Naive thymus-derived CD4-positive, alpha-beta T cell (primary cell): ENCODE measurements at regions not wholly inside any gene's neighbourhood (a gene's known extent, or its start where the extent isn't known, plus 50 kb on each side); places are given as distances from the start of the nearest gene placed in this dataset.
A peak's percentile ranks its signal among the peaks of the same experiment; 100 is the strongest.

Source experiments
- ATAC-seq: fragments of 150-1000 bp; cut with Tn5 transposase; 2 replicates; pipeline ENCODE4 v1.10.0; 2021; ENCODE audit warnings: mild to moderate bottlenecking, moderate library complexity
- CTCF ChIA-PET: fragments of 350-600 bp; sonication (Branson Sonifier 250); formaldehyde crosslinking; loops from one replicate; lab custom pipeline; 2021; ENCODE audit warnings: antibody characterized with exemption; lab: Charles Lee
- POLR2A ChIA-PET: fragments of 350-600 bp; sonication (Branson Sonifier 250); formaldehyde crosslinking; loops from one replicate; lab custom pipeline; 2021; ENCODE audit warnings: antibody characterized with exemption, inconsistent platforms; lab: Charles Lee
- DNase-seq, 9 donors: peaks; one replicate each; pipeline versions ENCODE4 v3.0.0 to v3.0.0-alpha.2; 2020 to 2022; ENCODE audit warnings: mixed read lengths in 1 of 9
- H3K27ac ChIP-seq: one replicate; pipeline ENCODE4 v1.7.0; 2013; ENCODE audit warnings: mild to moderate bottlenecking, low read depth, low read length, moderate library complexity
- H3K27me3 ChIP-seq, 2 donors: one replicate each; pipeline ENCODE4 v1.7.0; 2013; ENCODE audit warnings: low read length in 2 of 2, mild to moderate bottlenecking in 2 of 2, moderate library complexity in 2 of 2; ENCODE audit not compliant: control insufficient read depth in 2 of 2, insufficient read depth in 2 of 2
- H3K36me3 ChIP-seq, 3 experiments: 1 replicate in 2 of 3; 2 replicates in 1 of 3; pipeline ENCODE4 v1.7.0; 2013; ENCODE audit warnings: low read length in 3 of 3, mild to moderate bottlenecking in 3 of 3, moderate library complexity in 1 of 3; ENCODE audit not compliant: insufficient read depth in 3 of 3, control insufficient read depth in 2 of 3
- H3K4me1 ChIP-seq, 2 donors: one replicate each; pipeline ENCODE4 v1.7.0; 2013; ENCODE audit warnings: low read length in 2 of 2, mild to moderate bottlenecking in 2 of 2, moderate library complexity in 1 of 2; ENCODE audit not compliant: control insufficient read depth in 2 of 2, insufficient read depth in 2 of 2
- H3K4me3 ChIP-seq: 2 replicates; pipeline ENCODE4 v1.7.0; 2013; ENCODE audit warnings: mild to moderate bottlenecking, low read length
- H3K9me3 ChIP-seq, 3 experiments: 1 replicate in 2 of 3; 2 replicates in 1 of 3; pipeline ENCODE4 v1.7.0; 2013; ENCODE audit warnings: low read length in 3 of 3; ENCODE audit not compliant: control insufficient read depth in 2 of 3
- H3K27ac Mint-ChIP-seq, 9 donors: one replicate each; pipeline ENCODE4 v1.8.0; 2020 to 2022; ENCODE audit warnings: mixed read lengths in 9 of 9, mild to moderate bottlenecking in 8 of 9, moderate library complexity in 5 of 9, inconsistent platforms in 2 of 9
- H3K27me3 Mint-ChIP-seq, 5 donors: one replicate each; pipeline ENCODE4 v1.8.0; 2021 to 2022; ENCODE audit warnings: mixed read lengths in 5 of 5, mild to moderate bottlenecking in 1 of 5
- H3K36me3 Mint-ChIP-seq, 5 donors: one replicate each; pipeline ENCODE4 v1.8.0; 2020 to 2022; ENCODE audit warnings: mixed read lengths in 5 of 5, mild to moderate bottlenecking in 3 of 5, inconsistent platforms in 1 of 5
- H3K4me1 Mint-ChIP-seq, 7 donors: one replicate each; pipeline ENCODE4 v1.8.0; 2020 to 2022; ENCODE audit warnings: mixed read lengths in 7 of 7, mild to moderate bottlenecking in 3 of 7, inconsistent platforms in 1 of 7
- H3K4me3 Mint-ChIP-seq, 10 donors: one replicate each; pipeline ENCODE4 v1.8.0; 2020 to 2022; ENCODE audit warnings: mild to moderate bottlenecking in 10 of 10, mixed read lengths in 10 of 10, moderate library complexity in 6 of 10, inconsistent platforms in 2 of 10
- H3K9me3 Mint-ChIP-seq, 11 donors: one replicate each; pipeline ENCODE4 v1.8.0; 2020 to 2022; ENCODE audit warnings: mixed read lengths in 11 of 11, mild to moderate bottlenecking in 4 of 11, inconsistent platforms in 1 of 11, moderate library complexity in 1 of 11
- intact Hi-C, 2 donors: fragments of 100-400 bp; cut with micrococcal nuclease; formaldehyde crosslinking; loops; one replicate each; pipeline ENCODE4 v1.15.1; 2023

GRCh38 chr12:31780096-31780495, 51.3 kb upstream of the AMN1 start:
- H3K27ac ChIP-seq = no peak overlapping the region
- CTCF ChIA-PET = interaction anchor here (1.6 kb wide), 1 partner anchor 37 kb away, joined by 3 read pairs; no protein-coding TSS in a partner anchor
- intact Hi-C loops = no loop called here
- no peak overlapping the region for H3K4me3 ChIP-seq
- H3K9me3 ChIP-seq = peaks cover 0 to 5% (median 0%) of the 10 kb centered on the region in 3 experiments
- H3K4me1 ChIP-seq = no peaks in the 10 kb centered on the region
- Mint-ChIP-seq H3K27ac (peak overlapping the region in 1 of 9 donors; percentile 36), H3K27me3 (no peaks in the 10 kb centered on the region), H3K9me3 (peaks cover 0 to 10% (median 6%) of the 10 kb centered on the region in 11 donors), H3K4me3 (no peak overlapping the region), H3K36me3 (peaks cover 0 to 8% (median 6%) of the 10 kb centered on the region in 5 donors), H3K4me1 (peaks cover 4 to 32% (median 12%) of the 10 kb centered on the region in 7 donors)
- DNase-seq (no peak), ATAC-seq (no peak)
- no peaks in the 10 kb centered on the region for H3K27me3 ChIP-seq
- no peaks in the 10 kb centered on the region for H3K36me3 ChIP-seq
- POLR2A ChIA-PET = interaction anchor here (1.0 kb wide), 1 partner anchor 17 kb away, joined by 3 read pairs; no protein-coding TSS in a partner anchor

DNA sequence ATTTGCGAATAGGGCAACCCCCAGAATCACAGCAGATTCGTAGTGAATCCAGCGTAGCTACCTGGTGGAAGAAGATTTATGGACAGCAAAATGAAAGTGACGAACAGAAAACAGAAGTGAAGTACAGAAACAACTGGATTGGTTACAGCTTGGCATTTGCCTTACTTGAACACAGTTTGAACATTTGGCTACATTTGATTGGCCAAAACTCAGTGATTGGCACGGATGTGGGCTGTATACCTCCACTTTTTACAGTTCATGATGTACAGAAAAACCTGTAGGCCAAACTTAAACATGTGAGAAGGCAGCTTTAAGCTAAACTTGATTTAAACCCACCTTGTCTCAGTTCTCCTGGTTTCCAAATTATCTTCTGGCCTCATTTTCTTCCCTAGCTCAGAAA, 49.9 kb upstream of the AMN1 start:
- ChIA-PET CTCF (interaction anchor here (0.7 to 1.1 kb wide), 3 partner anchors 10 to 33 kb away, joined by 3 to 5 read pairs (median 4); no protein-coding TSS in a partner anchor), POLR2A (interaction anchor here (0.6 to 1.1 kb wide), 4 partner anchors 9 to 362 kb away, joined by 3 read pairs; no protein-coding TSS in a partner anchor)
- peaks cover 0 to 4% of the 10 kb centered on the region in 2 donors for H3K4me1 ChIP-seq
- H3K36me3 ChIP-seq = no peaks in the 10 kb centered on the region
- intact Hi-C loops = no loop called here
- peaks cover 0 to 3% (median 2%) of the 10 kb centered on the region in 5 donors for H3K36me3 Mint-ChIP-seq
- no peaks in the 10 kb centered on the region for H3K9me3 ChIP-seq
- no peak overlapping the region for H3K4me3 ChIP-seq
- H3K9me3 Mint-ChIP-seq = peaks cover 0 to 3% (median 2%) of the 10 kb centered on the region in 11 donors
- no peak overlapping the region for H3K27ac ChIP-seq
- H3K4me3 Mint-ChIP-seq = no peak overlapping the region
- H3K4me1 Mint-ChIP-seq = peaks cover 6 to 37% (median 21%) of the 10 kb centered on the region in 7 donors
- no peak for DNase-seq
- H3K27me3 Mint-ChIP-seq = no peaks in the 10 kb centered on the region
- no peaks in the 10 kb centered on the region for H3K27me3 ChIP-seq
- ATAC-seq = no peak
- H3K27ac Mint-ChIP-seq = peak overlapping the region in 3 of 9 donors; percentile 25 to 52 (median 44)
